GM12865 (cell line): ENCODE measurements at regions not wholly inside any gene's neighbourhood (a gene's known extent, or its start where the extent isn't known, plus 50 kb on each side); places are given as distances from the start of the nearest gene placed in this dataset.
"Not testable (repeated sequence)": the region's sequence is repeated elsewhere in the genome, so short reads cannot be mapped to it uniquely, and the experiment has no call there.

Experiments
- DNase-seq: peaks from one replicate; pipeline ENCODE4 v3.0.0; 2010; ENCODE audit warnings: low read depth
- H3K4me3 ChIP-seq: 2 replicates; pipeline ENCODE4 v1.5.1; 2011; ENCODE audit warnings: mild to moderate bottlenecking, low read depth, low read length, control low read depth
- CTCF ChIP-seq: IDR thresholded peaks from 2 replicates; pipeline ENCODE4 v1.5.1; 2011; ENCODE audit warnings: low read length, control low read depth, low read depth, inconsistent platforms; ENCODE audit not compliant: insufficient read depth; ENCODE audit errors: missing control alignments

- DNase-seq = no peak
- no peak for TF ChIP-seq CTCF
- no peak overlapping the region for H3K4me3 ChIP-seq
Measured at GRCh38 chr11:110514967-110515366, 85.2 kb downstream of the FDX1 start.

GRCh38 chr11:110517381-110517780 lies 87.6 kb downstream of the FDX1 start:
- not testable (repeated sequence) for DNase-seq, H3K4me3 ChIP-seq

GRCh38 chr11:110518809-110519514 lies 89.2 kb downstream of the FDX1 start:
- TF ChIP-seq CTCF = no peak
- DNase-seq = no peak
- no peak overlapping the region for H3K4me3 ChIP-seq

GRCh38 chr11:110519796-110520195 lies 90.0 kb downstream of the FDX1 start:
- TF ChIP-seq CTCF = no peak
- no peak for DNase-seq
- no peak overlapping the region for H3K4me3 ChIP-seq

GRCh38 chr11:110522471-110522870 lies 92.7 kb downstream of the FDX1 start:
- H3K4me3 ChIP-seq = no peak overlapping the region
- DNase-seq = no peak
- no peak for TF ChIP-seq CTCF

GRCh38 chr11:110524238-110524637 lies 94.5 kb downstream of the FDX1 start:
- DNase-seq = no peak
- TF ChIP-seq CTCF = no peak
- H3K4me3 ChIP-seq = no peak overlapping the region

- TF ChIP-seq CTCF = no peak
- H3K4me3 ChIP-seq = no peak overlapping the region
- DNase-seq = no peak
Measured at GRCh38 chr11:110525883-110526282, 96.1 kb downstream of the FDX1 start.
